ENCODE measurements at regions not wholly inside any gene's neighbourhood (a gene's known extent, or its start where the extent isn't known, plus 50 kb on each side); places are given as distances from the start of the nearest gene placed in this dataset.
"Not testable (repeated sequence)": the region's sequence is repeated elsewhere in the genome, so short reads cannot be mapped to it uniquely, and the experiment has no call there.

DNA sequence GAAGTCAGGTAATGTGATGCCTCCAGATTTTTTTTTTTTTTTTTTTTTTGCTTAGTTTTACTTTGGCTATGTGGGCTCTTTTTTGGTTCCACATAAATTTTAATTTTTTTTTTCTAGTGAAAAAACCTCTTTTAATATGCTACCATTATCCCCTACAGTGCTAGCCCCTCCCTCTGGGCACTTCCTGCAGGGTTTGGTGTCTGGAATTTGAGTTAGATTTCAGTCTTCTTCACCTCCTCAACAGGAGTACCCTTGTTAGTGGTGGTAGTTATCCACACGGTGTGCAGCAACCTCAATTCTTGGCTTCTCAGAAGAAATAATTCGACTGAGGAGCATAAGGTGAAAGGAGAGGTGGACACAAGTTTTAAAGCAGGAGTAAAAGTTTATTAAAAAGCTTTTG lies 128.8 kb upstream of the SYNCRIP start:
- Histone ChIP-seq H3K4me3 (ENCODE audit: extremely low read depth, insufficient read depth, low read length, poor library complexity, severe bottlenecking) (no peak overlapping the region), H3K4me1 (ENCODE audit: control insufficient read depth, insufficient read depth, low read length, poor library complexity, severe bottlenecking) (no peaks in the 10 kb centered on the region), H3K27ac (ENCODE audit: low read depth, low read length, severe bottlenecking) (no peak overlapping the region), H3K9me3 (ENCODE audit: control insufficient read depth, low read length) (no peaks in the 10 kb centered on the region), H3K36me3 (ENCODE audit: control insufficient read depth, insufficient read depth, low read length) (no peaks in the 10 kb centered on the region)
- 62 to 74% methylated on average over 2 of the region's 2 CpGs for WGBS, 2 experiments (ENCODE audit: insufficient coverage in 2 of 2)

- Histone ChIP-seq H3K9me3 (ENCODE audit: control insufficient read depth, low read length) (no peaks in the 10 kb centered on the region), H3K4me1 (ENCODE audit: control insufficient read depth, insufficient read depth, low read length, poor library complexity, severe bottlenecking) (no peaks in the 10 kb centered on the region), H3K4me3 (ENCODE audit: extremely low read depth, insufficient read depth, low read length, poor library complexity, severe bottlenecking) (no peak overlapping the region), H3K27ac (ENCODE audit: low read depth, low read length, severe bottlenecking) (no peak overlapping the region), H3K36me3 (ENCODE audit: control insufficient read depth, insufficient read depth, low read length) (no peaks in the 10 kb centered on the region)
- 80 to 90% methylated on average over 2 to 3 of the region's 3 CpGs for WGBS, 2 experiments (ENCODE audit: insufficient coverage in 2 of 2)
These were observed 122.2 kb upstream of the SYNCRIP start for GRCh38 chr6:85764844-85765243.

DNA sequence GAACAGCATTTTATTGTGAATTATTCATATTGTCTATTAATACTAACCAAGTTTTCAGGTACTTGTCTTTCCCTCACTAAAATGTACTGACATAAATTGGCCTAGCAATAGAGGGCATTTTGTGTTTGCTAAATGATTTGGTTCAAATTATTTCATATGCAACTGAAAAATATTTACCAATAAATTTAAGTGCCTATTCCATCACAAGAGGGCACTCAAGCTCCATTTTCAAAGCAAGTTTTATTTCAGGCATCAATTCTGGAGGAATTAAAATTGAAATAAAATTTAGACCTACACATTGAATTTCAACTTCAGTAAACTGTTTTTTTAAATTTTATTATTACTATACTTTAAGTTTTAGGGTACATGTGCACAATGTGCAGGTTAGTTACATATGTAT lies 114.3 kb upstream of the SYNCRIP start:
- Histone ChIP-seq H3K9me3 (ENCODE audit: control insufficient read depth, low read length) (no peaks in the 10 kb centered on the region), H3K27ac (ENCODE audit: low read depth, low read length, severe bottlenecking) (no peak overlapping the region), H3K4me3 (ENCODE audit: extremely low read depth, insufficient read depth, low read length, poor library complexity, severe bottlenecking) (no peak overlapping the region), H3K36me3 (ENCODE audit: control insufficient read depth, insufficient read depth, low read length) (no peaks in the 10 kb centered on the region), H3K4me1 (ENCODE audit: control insufficient read depth, insufficient read depth, low read length, poor library complexity, severe bottlenecking) (no peaks in the 10 kb centered on the region)

- Histone ChIP-seq H3K9me3 (ENCODE audit: control insufficient read depth, low read length) (no peaks in the 10 kb centered on the region), H3K36me3 (ENCODE audit: control insufficient read depth, insufficient read depth, low read length) (no peaks in the 10 kb centered on the region), H3K4me3 (ENCODE audit: extremely low read depth, insufficient read depth, low read length, poor library complexity, severe bottlenecking) (no peak overlapping the region), H3K4me1 (ENCODE audit: control insufficient read depth, insufficient read depth, low read length, poor library complexity, severe bottlenecking) (no peaks in the 10 kb centered on the region), H3K27ac (ENCODE audit: low read depth, low read length, severe bottlenecking) (no peak overlapping the region)
- 84% methylated on average over 2 of the region's 2 CpGs for WGBS, 2 experiments (ENCODE audit: insufficient coverage in 2 of 2)
These were observed 112.2 kb upstream of the SYNCRIP start for GRCh38 chr6:85754894-85755293.

- 50% methylated on average over 1 of the region's 5 CpGs; no CpG with 5 or more reads in 1 of the 2 experiments for WGBS, 2 experiments (ENCODE audit: insufficient coverage in 2 of 2)
- no peak overlapping the region for H3K4me3 ChIP-seq (ENCODE audit: extremely low read depth, insufficient read depth, low read length, poor library complexity, severe bottlenecking)
These were observed 109.9 kb upstream of the SYNCRIP start for GRCh38 chr6:85752602-85753001.

GRCh38 chr6:85751374-85752055 lies 108.8 kb upstream of the SYNCRIP start:
- 92% methylated on average over 4 of the region's 5 CpGs for WGBS, 2 experiments (ENCODE audit: insufficient coverage in 2 of 2)
- Histone ChIP-seq H3K36me3 (ENCODE audit: control insufficient read depth, insufficient read depth, low read length) (no peaks in the 10 kb centered on the region), H3K27ac (ENCODE audit: low read depth, low read length, severe bottlenecking) (no peak overlapping the region), H3K4me3 (ENCODE audit: extremely low read depth, insufficient read depth, low read length, poor library complexity, severe bottlenecking) (no peak overlapping the region), H3K9me3 (ENCODE audit: control insufficient read depth, low read length) (no peaks in the 10 kb centered on the region), H3K4me1 (ENCODE audit: control insufficient read depth, insufficient read depth, low read length, poor library complexity, severe bottlenecking) (no peaks in the 10 kb centered on the region)

More at GRCh38 chr6:85752602-85753001, 109.9 kb upstream of the SYNCRIP start:
- Histone ChIP-seq H3K36me3 (ENCODE audit: control insufficient read depth, insufficient read depth, low read length) (no peaks in the 10 kb centered on the region), H3K4me1 (ENCODE audit: control insufficient read depth, insufficient read depth, low read length, poor library complexity, severe bottlenecking) (no peaks in the 10 kb centered on the region), H3K9me3 (ENCODE audit: control insufficient read depth, low read length) (no peaks in the 10 kb centered on the region), H3K27ac (ENCODE audit: low read depth, low read length, severe bottlenecking) (no peak overlapping the region)

GRCh38 chr6:85750146-85750545 lies 107.5 kb upstream of the SYNCRIP start:
- WGBS, 2 experiments (ENCODE audit: insufficient coverage in 2 of 2) = 80 to 86% methylated on average over 1 to 2 of the region's 2 CpGs

GRCh38 chr6:85749236-85749635 lies 106.5 kb upstream of the SYNCRIP start:
- Histone ChIP-seq H3K4me1 (ENCODE audit: control insufficient read depth, insufficient read depth, low read length, poor library complexity, severe bottlenecking) (no peaks in the 10 kb centered on the region), H3K9me3 (ENCODE audit: control insufficient read depth, low read length) (no peaks in the 10 kb centered on the region), H3K4me3 (ENCODE audit: extremely low read depth, insufficient read depth, low read length, poor library complexity, severe bottlenecking) (no peak overlapping the region), H3K27ac (ENCODE audit: low read depth, low read length, severe bottlenecking) (no peak overlapping the region), H3K36me3 (ENCODE audit: control insufficient read depth, insufficient read depth, low read length) (no peaks in the 10 kb centered on the region)
- WGBS, 2 experiments (ENCODE audit: insufficient coverage in 2 of 2) = 84 to 92% methylated on average over 2 to 4 of the region's 4 CpGs

More at GRCh38 chr6:85750146-85750545, 107.5 kb upstream of the SYNCRIP start:
- H3K27ac ChIP-seq (ENCODE audit: low read depth, low read length, severe bottlenecking); H3K9me3 ChIP-seq (ENCODE audit: control insufficient read depth, low read length); H3K4me1 ChIP-seq (ENCODE audit: control insufficient read depth, insufficient read depth, low read length, poor library complexity, severe bottlenecking); H3K4me3 ChIP-seq (ENCODE audit: extremely low read depth, insufficient read depth, low read length, poor library complexity, severe bottlenecking); H3K36me3 ChIP-seq (ENCODE audit: control insufficient read depth, insufficient read depth, low read length): not testable (repeated sequence)

- WGBS, 2 experiments (ENCODE audit: insufficient coverage in 2 of 2) = no CpG with 5 or more reads among the region's 1 CpG
- no peak overlapping the region for H3K27ac ChIP-seq (ENCODE audit: low read depth, low read length, severe bottlenecking)
These were observed 105.0 kb upstream of the SYNCRIP start for GRCh38 chr6:85747666-85748065.

DNA sequence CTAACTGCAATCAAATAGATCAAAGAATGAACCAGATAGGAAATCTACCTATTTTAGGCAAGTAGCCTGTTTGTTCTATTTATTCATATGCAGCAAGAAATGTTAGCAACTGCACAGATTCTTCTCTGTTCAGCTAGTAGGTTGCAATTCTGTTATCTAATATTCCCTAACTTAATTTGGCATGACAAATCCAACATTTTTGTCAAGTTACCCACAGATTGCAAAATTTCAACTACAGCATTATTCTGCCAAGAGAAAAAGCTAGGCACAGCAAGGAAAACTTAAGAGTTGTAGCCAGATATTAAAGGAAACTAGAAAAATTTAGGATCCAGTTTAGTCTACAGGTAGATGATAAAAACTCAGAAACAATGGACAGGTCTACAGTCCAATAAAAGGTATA lies 104.4 kb upstream of the SYNCRIP start:
- no peak overlapping the region for H3K4me3 ChIP-seq (ENCODE audit: extremely low read depth, insufficient read depth, low read length, poor library complexity, severe bottlenecking)
- no peaks in the 10 kb centered on the region for H3K36me3 ChIP-seq (ENCODE audit: control insufficient read depth, insufficient read depth, low read length)
- no peaks in the 10 kb centered on the region for H3K9me3 ChIP-seq (ENCODE audit: control insufficient read depth, low read length)
- no peak overlapping the region for H3K27ac ChIP-seq (ENCODE audit: low read depth, low read length, severe bottlenecking)
- no peaks in the 10 kb centered on the region for H3K4me1 ChIP-seq (ENCODE audit: control insufficient read depth, insufficient read depth, low read length, poor library complexity, severe bottlenecking)

More at GRCh38 chr6:85747666-85748065, 105.0 kb upstream of the SYNCRIP start:
- H3K4me3 ChIP-seq (ENCODE audit: extremely low read depth, insufficient read depth, low read length, poor library complexity, severe bottlenecking) = no peak overlapping the region
- no peaks in the 10 kb centered on the region for H3K4me1 ChIP-seq (ENCODE audit: control insufficient read depth, insufficient read depth, low read length, poor library complexity, severe bottlenecking)
- no peaks in the 10 kb centered on the region for H3K36me3 ChIP-seq (ENCODE audit: control insufficient read depth, insufficient read depth, low read length)
- H3K9me3 ChIP-seq (ENCODE audit: control insufficient read depth, low read length) = no peaks in the 10 kb centered on the region

DNA sequence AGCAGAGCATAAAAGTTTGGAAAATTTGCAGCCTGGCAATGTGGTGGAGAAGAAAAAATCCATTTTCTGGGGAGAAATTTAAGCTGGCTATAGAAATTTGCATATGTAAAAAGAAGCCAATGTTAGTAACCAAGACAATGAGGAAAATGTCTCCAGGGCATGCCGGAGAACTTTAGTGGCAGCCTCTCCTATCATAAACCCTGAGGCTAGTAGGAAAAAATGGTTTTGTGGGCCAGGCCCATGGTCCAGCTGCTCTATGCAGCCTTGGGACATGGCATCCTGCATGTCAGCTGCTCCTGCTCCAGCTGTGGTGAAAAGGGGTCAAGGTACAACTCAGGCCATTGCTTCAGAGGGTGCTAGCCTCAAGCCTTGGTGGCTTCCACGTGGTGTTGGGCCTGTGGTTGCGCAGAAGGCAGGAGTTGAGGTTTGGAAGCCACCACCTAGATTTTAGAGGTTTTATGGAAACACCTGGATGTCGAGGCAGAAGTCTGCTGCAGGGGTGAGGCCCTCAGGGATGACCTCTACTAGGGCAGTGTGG lies 101.8 kb upstream of the SYNCRIP start:
- no peaks in the 10 kb centered on the region for H3K9me3 ChIP-seq (ENCODE audit: control insufficient read depth, low read length)
- no peaks in the 10 kb centered on the region for H3K4me1 ChIP-seq (ENCODE audit: control insufficient read depth, insufficient read depth, low read length, poor library complexity, severe bottlenecking)
- no peak overlapping the region for H3K27ac ChIP-seq (ENCODE audit: low read depth, low read length, severe bottlenecking)
- WGBS, 2 experiments (ENCODE audit: insufficient coverage in 2 of 2) = 80 to 84% methylated on average over 3 of the region's 4 CpGs
- H3K4me3 ChIP-seq (ENCODE audit: extremely low read depth, insufficient read depth, low read length, poor library complexity, severe bottlenecking) = no peak overlapping the region
- H3K36me3 ChIP-seq (ENCODE audit: control insufficient read depth, insufficient read depth, low read length) = no peaks in the 10 kb centered on the region
